ENCODE measurements at regions not wholly inside any gene's neighbourhood (a gene's known extent, or its start where the extent isn't known, plus 50 kb on each side); places are given as distances from the start of the nearest gene placed in this dataset.

- Histone ChIP-seq H3K4me3 (no peak overlapping the region), H3K4me1 (peaks cover 0 to 4% (median 0%) of the 10 kb centered on the region in 6 donors), H3K36me3 (no peaks in the 10 kb centered on the region), H3K27ac (no peak overlapping the region), H3K27me3 (replicated peaks in 1 of 7) (no peaks in the 10 kb centered on the region), H3K9me3 (no peaks in the 10 kb centered on the region)
- TF ChIP-seq POLR2AphosphoS5 (IDR thresholded peaks at IDR 0.05) (no peak), POLR2A (IDR thresholded peaks at IDR 0.05) (no peak), CTCF (IDR thresholded peaks at IDR 0.05 in 8 of 11, conservative IDR thresholded peaks at IDR 0.05 in 3 of 11) (no peak)
- DNase-seq = no peak
- 82 to 95% (median 93%) methylated on average over 10 to 17 of the region's 17 CpGs for WGBS, 5 donors
- intact Hi-C loops (cut with DNase I; ENCODE audit: low total_unique reads) = no loop called here
Measured at GRCh38 chr3:13221491-13222061, 148.3 kb upstream of the IQSEC1 start.

- no peak for DNase-seq
- H3K27me3 ChIP-seq (replicated peaks in 1 of 7) = peaks cover 0 to 4% (median 0%) of the 10 kb centered on the region in 7 donors
- H3K4me3 ChIP-seq = no peak overlapping the region
- H3K4me1 ChIP-seq = peaks cover 0 to 4% (median 0%) of the 10 kb centered on the region in 6 donors
- 59 to 84% (median 75%) methylated on average over 6 to 8 of the region's 8 CpGs for WGBS, 5 donors
- TF ChIP-seq POLR2AphosphoS5 (IDR thresholded peaks at IDR 0.05) = no peak
- TF ChIP-seq CTCF (IDR thresholded peaks at IDR 0.05 in 8 of 11, conservative IDR thresholded peaks at IDR 0.05 in 3 of 11) = no peak
- no peak for TF ChIP-seq POLR2A (IDR thresholded peaks at IDR 0.05)
- no peak overlapping the region for H3K27ac ChIP-seq
- H3K36me3 ChIP-seq = no peaks in the 10 kb centered on the region
- intact Hi-C loops (cut with DNase I; ENCODE audit: low total_unique reads) = no loop called here
- H3K9me3 ChIP-seq = no peaks in the 10 kb centered on the region
Measured at GRCh38 chr3:13220991-13221390, 147.8 kb upstream of the IQSEC1 start.

- Histone ChIP-seq H3K36me3 (no peaks in the 10 kb centered on the region), H3K4me1 (peaks cover 0 to 4% (median 0%) of the 10 kb centered on the region in 6 donors), H3K9me3 (no peaks in the 10 kb centered on the region), H3K27me3 (replicated peaks in 1 of 7) (peaks cover 0 to 14% (median 0%) of the 10 kb centered on the region in 7 donors), H3K27ac (no peak overlapping the region), H3K4me3 (no peak overlapping the region)
- no peak for TF ChIP-seq POLR2AphosphoS5 (IDR thresholded peaks at IDR 0.05)
- no peak for TF ChIP-seq POLR2A (IDR thresholded peaks at IDR 0.05)
- intact Hi-C loops (cut with DNase I; ENCODE audit: low total_unique reads) = no loop called here
- 80 to 91% (median 85%) methylated on average over 9 to 10 of the region's 10 CpGs for WGBS, 5 donors
- no peak for DNase-seq
Measured at GRCh38 chr3:13219902-13220296, 146.7 kb upstream of the IQSEC1 start.

GRCh38 chr3:13219077-13219901 is 146.1 kb upstream of the IQSEC1 start:
- TF ChIP-seq CTCF (IDR thresholded peaks at IDR 0.05 in 8 of 11, conservative IDR thresholded peaks at IDR 0.05 in 3 of 11) (no peak), POLR2AphosphoS5 (IDR thresholded peaks at IDR 0.05) (no peak), POLR2A (IDR thresholded peaks at IDR 0.05) (no peak)
- Histone ChIP-seq H3K4me3 (no peak overlapping the region), H3K9me3 (no peaks in the 10 kb centered on the region), H3K4me1 (peaks cover 0 to 4% (median 0%) of the 10 kb centered on the region in 6 donors), H3K36me3 (no peaks in the 10 kb centered on the region), H3K27ac (no peak overlapping the region), H3K27me3 (replicated peaks in 1 of 7) (peaks cover 0 to 20% (median 0%) of the 10 kb centered on the region in 7 donors)
- no peak for DNase-seq
- WGBS, 5 donors = 86 to 91% (median 89%) methylated on average over 10 to 20 of the region's 20 CpGs
- intact Hi-C loops (cut with DNase I; ENCODE audit: low total_unique reads) = no loop called here

Data from spleen (tissue), 11 donors.